GM21360 (cell line): ENCODE measurements at regions not wholly inside any gene's neighbourhood (a gene's known extent, or its start where the extent isn't known, plus 50 kb on each side); places are given as distances from the start of the nearest gene placed in this dataset.
"Not testable (repeated sequence)": the region's sequence is repeated elsewhere in the genome, so short reads cannot be mapped to it uniquely, and the experiment has no call there.

Experiments used
- ATAC-seq: cut with Tn5 transposase; IDR thresholded peaks from one replicate; pipeline ENCODE4 v1.9.1; 2021; ENCODE audit warnings: mild to moderate bottlenecking, moderate library complexity; ENCODE audit not compliant: unreplicated experiment

- no peak for ATAC-seq
These were observed 195.0 kb downstream of the BTBD3 start for GRCh38 chr20:12112665-12113064.

- ATAC-seq: no peak
These were observed 195.4 kb downstream of the BTBD3 start for GRCh38 chr20:12113075-12113467.

DNA sequence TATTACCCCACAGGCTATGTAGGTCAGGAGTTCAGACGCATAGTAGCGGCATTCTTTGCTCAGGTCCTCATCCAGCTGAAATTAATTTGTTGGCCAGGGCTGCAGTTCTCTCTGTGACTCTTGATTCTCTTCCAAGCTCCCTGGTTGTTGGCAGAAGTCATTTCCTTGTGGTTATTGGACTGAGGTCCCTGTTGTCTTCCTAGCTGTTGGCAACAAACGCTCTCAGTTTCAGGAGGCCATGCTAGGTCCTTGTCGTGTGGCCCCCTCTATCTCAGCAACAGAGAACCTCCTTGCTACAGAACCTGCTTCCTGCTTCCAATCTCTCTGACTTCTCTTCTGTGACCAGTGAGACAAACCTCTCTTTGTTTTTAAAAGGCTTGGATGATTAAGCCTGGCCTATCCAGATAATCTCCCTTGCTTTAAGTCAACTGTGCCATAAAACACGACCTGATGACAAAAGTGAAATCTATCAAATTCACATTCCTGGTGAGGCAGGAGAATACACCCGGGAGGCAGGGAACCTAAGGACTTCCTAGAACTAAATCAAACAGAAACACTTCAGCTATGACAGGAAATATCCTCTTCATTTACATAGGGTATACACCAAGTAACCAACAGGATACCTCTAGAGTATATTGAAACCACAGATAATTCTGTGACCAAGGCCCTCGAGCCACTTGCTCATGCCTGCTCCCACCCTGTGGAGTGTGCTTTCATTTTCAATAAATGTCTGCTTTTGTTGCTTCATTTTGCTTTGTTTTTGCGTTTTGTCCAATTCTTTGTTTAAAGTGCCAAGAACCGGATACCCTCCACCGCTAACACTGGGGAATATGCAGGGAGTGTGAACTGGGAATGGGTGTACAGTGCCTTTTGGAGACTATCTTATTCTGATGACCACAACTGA is 196.0 kb downstream of the BTBD3 start:
- ATAC-seq: no peak

DNA sequence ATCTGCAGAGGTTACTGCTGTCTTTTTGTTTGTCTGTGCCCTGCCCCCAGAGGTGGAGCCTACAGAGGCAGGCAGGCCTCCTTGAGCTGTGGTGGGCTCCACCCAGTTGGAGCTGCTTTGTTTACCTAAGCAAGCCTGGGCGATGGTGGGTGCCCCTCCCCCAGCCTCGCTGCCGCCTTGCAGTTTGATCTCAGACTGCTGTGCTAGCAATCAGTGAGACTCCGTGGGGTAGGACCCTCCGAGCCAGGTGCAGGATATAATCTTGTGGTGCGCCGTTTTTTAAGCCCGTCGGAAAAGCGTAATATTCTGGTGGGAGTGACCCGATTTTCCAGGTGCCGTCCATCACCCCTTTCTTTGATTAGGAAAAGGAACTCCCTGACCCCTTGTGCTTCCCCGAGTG is 211.4 kb downstream of the BTBD3 start:
- not testable (repeated sequence) for ATAC-seq

DNA sequence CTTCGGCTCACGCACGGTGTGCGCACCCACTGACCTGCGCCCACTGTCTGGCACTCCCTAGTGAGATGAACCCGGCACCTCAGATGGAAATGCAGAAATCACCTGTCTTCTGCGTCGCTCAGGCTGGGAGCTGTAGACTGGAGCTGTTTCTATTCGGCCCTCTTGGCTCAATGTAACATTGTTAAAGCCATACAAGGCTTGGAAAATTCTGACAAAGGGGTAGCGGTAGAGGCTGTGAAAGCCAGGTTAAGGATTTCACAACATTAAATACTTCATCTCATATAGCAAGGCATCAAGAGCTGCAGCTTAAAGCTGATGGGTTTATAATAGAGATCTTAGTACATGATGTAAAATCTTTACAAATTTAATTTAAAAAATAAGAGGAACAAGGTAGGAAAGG is 211.8 kb downstream of the BTBD3 start:
- not testable (repeated sequence) for ATAC-seq

GRCh38 chr20:12130781-12131180 is 213.1 kb downstream of the BTBD3 start:
- no peak for ATAC-seq

DNA sequence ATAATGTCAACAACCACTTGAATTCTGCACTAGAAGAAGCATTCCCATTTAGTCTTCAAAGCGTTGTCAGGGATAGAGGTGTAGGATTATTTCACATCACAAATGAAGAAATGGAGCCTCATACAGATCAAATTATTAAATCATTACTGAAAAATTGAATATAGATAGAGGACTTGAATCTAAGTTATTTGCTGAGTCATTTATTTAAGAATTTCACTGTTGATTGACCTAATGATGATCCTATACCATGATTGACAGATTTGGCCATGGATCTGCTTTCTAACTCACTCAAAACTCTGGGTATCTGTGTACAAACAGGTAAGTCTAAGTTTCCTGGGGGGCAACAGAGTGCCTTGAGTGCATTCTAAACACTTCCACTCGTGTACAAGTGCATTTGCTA is 215.9 kb downstream of the BTBD3 start:
- ATAC-seq: no peak

- ATAC-seq: not testable (repeated sequence)
These were observed 228.3 kb downstream of the BTBD3 start for GRCh38 chr20:12145951-12146350.

DNA sequence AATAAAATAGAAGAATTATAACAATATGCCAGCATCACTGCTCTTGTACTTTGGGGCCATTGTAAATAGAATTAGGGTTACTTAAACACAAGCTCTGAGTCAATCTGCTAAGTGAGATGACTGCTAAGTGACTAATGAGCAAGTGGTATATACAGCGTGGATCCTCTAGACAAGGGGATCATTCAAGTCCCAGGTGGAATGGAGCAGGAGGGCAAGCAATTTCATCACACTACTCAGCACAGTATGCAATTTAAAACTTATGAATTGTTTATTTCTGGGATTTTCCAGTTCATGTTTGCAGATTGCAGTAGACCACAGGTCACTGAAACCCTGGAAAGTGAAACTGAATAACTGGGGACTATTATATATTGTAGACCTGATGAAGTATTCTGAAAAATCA is 235.3 kb downstream of the BTBD3 start:
- ATAC-seq: no peak

DNA sequence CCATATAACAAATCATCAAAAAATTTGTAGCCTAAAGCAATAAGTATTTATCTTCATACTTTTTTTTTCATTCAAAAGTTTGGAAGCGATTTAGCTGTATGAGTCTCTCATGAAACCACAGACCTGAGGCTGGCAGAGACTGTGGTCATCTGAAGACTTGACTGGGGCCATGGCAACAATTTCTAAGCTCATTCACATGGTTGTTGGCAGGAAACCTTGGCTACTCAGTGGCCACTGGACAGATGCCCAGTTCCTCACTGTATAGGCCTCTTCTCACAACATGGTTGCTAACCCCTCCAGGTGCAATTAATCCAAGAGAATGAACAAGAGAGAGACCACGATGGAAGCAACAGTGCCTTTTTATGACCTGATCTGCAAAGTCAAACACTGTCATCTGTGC is 235.9 kb downstream of the BTBD3 start:
- no peak for ATAC-seq

- no peak for ATAC-seq
These were observed 238.6 kb downstream of the BTBD3 start for GRCh38 chr20:12156252-12156651.

- no peak for ATAC-seq
These were observed 241.6 kb downstream of the BTBD3 start for GRCh38 chr20:12159261-12159660.

- no peak for ATAC-seq
These were observed 244.0 kb downstream of the BTBD3 start for GRCh38 chr20:12161734-12162133.

DNA sequence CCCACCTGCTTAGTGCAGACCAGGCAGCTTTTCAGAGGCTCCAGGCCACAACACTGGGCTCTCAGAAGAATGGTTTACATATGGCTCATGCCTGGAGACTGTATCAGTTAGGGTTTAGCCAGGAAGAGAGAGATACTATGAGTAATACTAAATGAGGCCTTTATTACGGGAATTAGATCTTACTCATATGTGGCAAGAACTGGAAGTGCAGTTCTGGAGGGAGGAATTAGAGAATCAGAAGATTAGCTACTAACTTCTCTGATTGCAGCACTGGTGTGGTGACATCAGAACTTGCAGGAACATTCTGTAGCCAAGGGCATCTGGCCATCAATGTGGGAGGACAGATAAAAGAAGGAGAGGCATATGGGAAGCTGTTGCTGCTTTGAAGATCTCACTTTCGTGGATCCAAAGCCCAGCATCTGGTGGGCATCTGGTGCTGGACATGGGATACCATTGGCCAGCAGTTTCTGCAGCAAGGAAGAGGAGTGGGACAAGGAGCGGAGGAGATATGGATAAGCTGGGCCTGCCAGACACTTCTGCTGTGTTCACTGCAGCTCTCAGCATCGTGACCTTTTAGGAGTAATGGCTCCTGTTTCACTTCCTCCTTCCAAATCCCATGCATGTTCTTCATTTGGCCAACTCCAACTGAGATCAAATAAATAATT is 248.5 kb downstream of the BTBD3 start:
- ATAC-seq: no peak

GRCh38 chr20:12170406-12170805 is 252.7 kb downstream of the BTBD3 start:
- ATAC-seq: no peak

DNA sequence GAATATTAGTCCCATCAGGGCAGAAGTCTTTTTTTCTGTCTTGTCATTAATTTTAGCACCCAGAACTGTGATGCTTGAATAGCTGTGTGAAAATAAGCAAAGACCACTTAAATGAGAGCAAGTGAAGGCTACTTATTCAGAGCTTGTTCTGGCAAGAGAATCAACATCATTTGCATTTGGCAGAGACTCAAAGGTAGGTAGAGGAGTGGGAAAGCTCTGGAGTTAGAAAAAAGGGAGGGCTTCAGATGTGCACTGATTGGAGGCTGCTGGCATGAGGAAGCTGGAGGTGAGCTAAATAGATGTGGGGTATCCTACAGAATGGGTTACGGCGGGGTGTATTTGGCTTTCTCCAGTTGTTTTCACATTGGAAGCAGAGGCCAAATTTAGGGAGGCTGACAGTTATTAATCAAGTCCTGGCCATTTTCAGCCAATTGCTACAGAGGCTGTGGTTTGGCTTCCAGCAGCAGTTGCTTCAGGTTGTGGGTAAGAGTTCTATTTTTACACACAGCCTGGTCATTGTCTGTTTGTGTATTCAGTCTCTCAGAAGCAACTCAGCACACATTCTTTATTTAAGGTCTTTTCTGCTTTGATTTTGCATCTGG is 254.3 kb downstream of the BTBD3 start:
- ATAC-seq: no peak

- ATAC-seq: no peak
These were observed 255.8 kb downstream of the BTBD3 start for GRCh38 chr20:12173347-12174012.

GRCh38 chr20:12175538-12175937 is 257.8 kb downstream of the BTBD3 start:
- no peak for ATAC-seq

DNA sequence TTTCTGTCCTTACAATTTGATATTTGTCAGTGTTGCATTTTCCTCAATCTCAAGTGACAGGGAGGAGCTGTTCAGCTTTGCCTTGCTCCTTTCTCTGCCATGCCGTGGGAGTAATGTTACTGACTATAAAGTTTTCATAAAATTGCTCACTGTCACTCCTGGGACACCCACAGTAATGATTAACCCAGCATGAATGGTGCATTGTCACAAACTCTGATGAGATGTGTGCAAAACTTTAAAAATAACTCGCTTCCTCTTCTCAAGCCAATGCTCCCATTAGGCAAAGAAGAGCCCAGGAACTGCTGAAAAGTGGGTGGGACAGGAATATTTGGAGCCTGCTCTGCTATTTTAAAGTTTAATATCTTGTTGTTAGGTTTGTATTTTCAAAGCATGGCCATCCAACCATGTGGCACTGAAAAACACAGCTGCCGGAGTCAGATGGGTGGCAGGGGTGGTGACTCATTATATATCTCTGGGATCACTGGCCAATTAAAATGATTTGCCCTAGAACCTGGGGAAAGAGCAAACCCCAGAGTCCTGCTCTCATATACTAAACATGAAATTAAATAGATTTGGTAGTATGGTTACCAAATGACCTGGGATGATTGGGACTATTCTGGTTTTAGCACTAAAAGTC is 260.1 kb downstream of the BTBD3 start:
- ATAC-seq: no peak

GRCh38 chr20:12179692-12180091 is 262.0 kb downstream of the BTBD3 start:
- no peak for ATAC-seq

DNA sequence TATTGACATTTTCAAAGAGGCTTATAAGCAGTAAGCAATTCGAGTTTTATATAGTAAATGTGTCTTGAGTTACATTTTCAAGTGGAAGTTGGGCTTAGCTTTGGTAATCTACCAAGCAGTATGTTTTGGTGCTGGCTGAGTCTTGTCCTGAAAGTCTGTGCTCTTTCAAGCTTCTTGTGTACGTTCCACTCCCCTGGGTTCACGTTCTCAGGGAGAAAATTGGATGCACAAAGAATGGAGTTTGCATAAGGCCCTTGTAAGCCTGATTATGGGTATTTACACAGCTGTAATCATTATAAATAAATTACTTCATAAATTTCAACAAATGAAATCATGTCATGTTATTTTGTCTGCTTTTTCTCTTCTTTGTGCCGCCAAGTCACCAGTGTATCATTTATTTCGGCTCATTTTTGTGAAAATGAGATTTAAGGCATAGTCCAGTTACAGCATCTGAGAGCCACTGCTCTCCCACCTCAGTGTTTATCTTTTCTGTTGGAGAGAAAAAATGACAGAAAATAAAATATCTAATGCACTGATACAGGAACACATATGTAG is 262.5 kb downstream of the BTBD3 start:
- ATAC-seq: no peak
